ENCODE measurements at regions not wholly inside any gene's neighbourhood (a gene's known extent, or its start where the extent isn't known, plus 50 kb on each side); places are given as distances from the start of the nearest gene placed in this dataset.

DNA sequence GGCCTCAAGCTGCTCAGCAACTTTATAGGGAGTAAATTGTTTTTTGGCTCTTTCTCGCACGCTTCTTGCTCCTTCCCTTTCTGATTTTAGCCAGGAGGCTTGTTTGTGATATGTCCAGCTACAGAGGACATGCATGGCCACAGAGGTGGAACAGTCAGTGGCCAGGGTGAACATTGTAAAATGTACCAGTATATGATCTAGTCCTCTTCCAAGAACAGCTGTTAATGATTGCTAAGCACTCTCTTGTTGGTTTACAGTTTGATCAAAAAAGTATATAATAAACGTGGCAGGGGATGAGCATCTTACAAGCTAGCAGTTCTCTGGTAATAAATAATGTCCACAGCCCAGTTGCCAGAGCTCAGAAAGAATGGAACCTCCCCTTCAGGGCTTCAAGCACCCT, 461.7 kb upstream of the DYNLRB2 start:
- Histone ChIP-seq H3K9ac (replicated peaks; ENCODE audit: extremely low read depth, insufficient read depth, low read length) (no peak overlapping the region), H3K9me1 (replicated peaks; ENCODE audit: control insufficient read depth, extremely low read depth, insufficient read depth, low read length) (no peaks in the 10 kb centered on the region), H3K27ac (ENCODE audit: insufficient read depth, low read depth, low read length) (no peak overlapping the region), H3K4me3 (replicated peaks in 1 of 3; ENCODE audit: insufficient read depth in 1 of 3, low read depth in 1 of 3, low read length in 3 of 3) (no peak overlapping the region), H4K20me1 (replicated peaks; ENCODE audit: control insufficient read depth, extremely low read depth, insufficient read depth, low read length) (no peaks in the 10 kb centered on the region), H3K4me2 (ENCODE audit: insufficient read depth, low read length) (no peak overlapping the region), H3K4me1 (ENCODE audit: control insufficient read depth, extremely low read depth, insufficient read depth, low read length) (no peaks in the 10 kb centered on the region), H2AFZ (ENCODE audit: low read depth, low read length) (no peak overlapping the region), H3K9me3 (replicated peaks; ENCODE audit: control insufficient read depth, insufficient read depth, low read length) (no peaks in the 10 kb centered on the region), H3K27me3 (ENCODE audit: control insufficient read depth in 2 of 2, insufficient read depth in 2 of 2, low read length in 2 of 2) (no peaks in the 10 kb centered on the region), H3K79me2 (ENCODE audit: control insufficient read depth, insufficient read depth, low read length) (no peaks in the 10 kb centered on the region), H3K36me3 (ENCODE audit: control insufficient read depth in 2 of 2, extremely low read depth in 1 of 2, insufficient read depth in 2 of 2, low read length in 2 of 2) (no peaks in the 10 kb centered on the region)
- FAIRE-seq (no peak), DNase-seq (ENCODE audit: low read depth, low spot score) (no peak)
- POLR2A ChIA-PET, result no interaction called here
- CTCF ChIA-PET, result interaction anchor here (1.2 to 1.9 kb wide), 2 partner anchors 14 to 15 kb away, joined by 3 to 4 read pairs; no protein-coding TSS in a partner anchor
- no TSS peak for BruUV-seq (replicated peaks)
- no peak for TF ChIP-seq EZH2 (IDR thresholded peaks at IDR 0.05; ENCODE audit: borderline replicate concordance, low read depth, low read length, severe bottlenecking)
- no peak for TF ChIP-seq POLR2AphosphoS5 (IDR thresholded peaks at IDR 0.05; ENCODE audit: insufficient read depth, low read depth, low read length)
- dilution Hi-C loops (cut with MboI; ENCODE audit: extremely low pct_ligation_motif_present, low sequenced_read_pairs), result no loop called here
- intact Hi-C loops (cut with micrococcal nuclease), result no loop called here

DNA sequence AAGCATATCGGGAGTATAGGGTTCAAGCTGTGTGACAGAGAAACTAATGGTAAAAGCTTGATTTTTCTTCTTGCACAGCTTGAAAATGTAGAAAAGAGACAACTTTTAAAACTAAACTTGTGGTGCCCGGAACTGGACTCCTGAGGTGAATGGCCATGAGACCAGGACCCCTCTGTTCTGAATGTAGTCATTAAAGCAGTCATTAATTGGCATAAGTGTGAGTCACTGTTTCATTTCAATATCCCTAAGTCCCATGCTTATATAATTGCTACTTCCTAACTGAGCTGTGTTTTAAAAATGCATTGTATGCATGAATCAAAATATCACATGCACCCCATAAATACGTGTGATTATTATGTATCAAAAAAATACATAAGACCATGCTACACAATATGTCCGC, 463.1 kb upstream of the DYNLRB2 start:
- CTCF ChIA-PET, result no interaction called here
- Histone ChIP-seq H4K20me1 (replicated peaks; ENCODE audit: control insufficient read depth, extremely low read depth, insufficient read depth, low read length) (no peaks in the 10 kb centered on the region), H3K9me3 (replicated peaks; ENCODE audit: control insufficient read depth, insufficient read depth, low read length) (no peaks in the 10 kb centered on the region), H3K27ac (ENCODE audit: insufficient read depth, low read depth, low read length) (no peak overlapping the region), H2AFZ (ENCODE audit: low read depth, low read length) (no peak overlapping the region), H3K4me3 (replicated peaks in 1 of 3; ENCODE audit: insufficient read depth in 1 of 3, low read depth in 1 of 3, low read length in 3 of 3) (no peak overlapping the region), H3K9me1 (replicated peaks; ENCODE audit: control insufficient read depth, extremely low read depth, insufficient read depth, low read length) (no peaks in the 10 kb centered on the region), H3K36me3 (ENCODE audit: control insufficient read depth in 2 of 2, extremely low read depth in 1 of 2, insufficient read depth in 2 of 2, low read length in 2 of 2) (no peaks in the 10 kb centered on the region), H3K4me2 (ENCODE audit: insufficient read depth, low read length) (no peak overlapping the region), H3K9ac (replicated peaks; ENCODE audit: extremely low read depth, insufficient read depth, low read length) (no peak overlapping the region), H3K4me1 (ENCODE audit: control insufficient read depth, extremely low read depth, insufficient read depth, low read length) (no peaks in the 10 kb centered on the region), H3K79me2 (ENCODE audit: control insufficient read depth, insufficient read depth, low read length) (no peaks in the 10 kb centered on the region), H3K27me3 (ENCODE audit: control insufficient read depth in 2 of 2, insufficient read depth in 2 of 2, low read length in 2 of 2) (no peaks in the 10 kb centered on the region)
- BruUV-seq (replicated peaks), result no TSS peak
- no peak for FAIRE-seq
- intact Hi-C loops (cut with micrococcal nuclease) (no loop called here), dilution Hi-C loops (cut with MboI; ENCODE audit: extremely low pct_ligation_motif_present, low sequenced_read_pairs) (no loop called here)
- POLR2A ChIA-PET, result no interaction called here
- TF ChIP-seq POLR2AphosphoS5 (IDR thresholded peaks at IDR 0.05; ENCODE audit: insufficient read depth, low read depth, low read length), result no peak
- TF ChIP-seq GATA2 (IDR thresholded peaks at IDR 0.05; ENCODE audit: insufficient read depth, insufficient read length, low read depth, low read length), result no peak
- TF ChIP-seq JUN (IDR thresholded peaks at IDR 0.05; ENCODE audit: borderline replicate concordance, insufficient read depth, insufficient read length, low read depth), result no peak
- no peak for TF ChIP-seq POLR2A (IDR thresholded peaks at IDR 0.05; ENCODE audit: low read depth, low read length)
- TF ChIP-seq, protein P1, sequence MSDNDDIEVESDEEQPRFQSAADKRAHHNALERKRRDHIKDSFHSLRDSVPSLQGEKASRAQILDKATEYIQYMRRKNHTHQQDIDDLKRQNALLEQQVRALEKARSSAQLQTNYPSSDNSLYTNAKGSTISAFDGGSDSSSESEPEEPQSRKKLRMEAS (IDR thresholded peaks at IDR 0.05; ENCODE audit: insufficient read depth, insufficient read length), result no peak
- TF ChIP-seq FOS (IDR thresholded peaks at IDR 0.05; ENCODE audit: borderline replicate concordance, insufficient read depth, low read length), result no peak
- TF ChIP-seq EZH2 (IDR thresholded peaks at IDR 0.05; ENCODE audit: borderline replicate concordance, low read depth, low read length, severe bottlenecking), result no peak
- no peak for TF ChIP-seq MYC (IDR thresholded peaks at IDR 0.05; ENCODE audit: low read depth, low read length)
- TF ChIP-seq, protein P2, sequence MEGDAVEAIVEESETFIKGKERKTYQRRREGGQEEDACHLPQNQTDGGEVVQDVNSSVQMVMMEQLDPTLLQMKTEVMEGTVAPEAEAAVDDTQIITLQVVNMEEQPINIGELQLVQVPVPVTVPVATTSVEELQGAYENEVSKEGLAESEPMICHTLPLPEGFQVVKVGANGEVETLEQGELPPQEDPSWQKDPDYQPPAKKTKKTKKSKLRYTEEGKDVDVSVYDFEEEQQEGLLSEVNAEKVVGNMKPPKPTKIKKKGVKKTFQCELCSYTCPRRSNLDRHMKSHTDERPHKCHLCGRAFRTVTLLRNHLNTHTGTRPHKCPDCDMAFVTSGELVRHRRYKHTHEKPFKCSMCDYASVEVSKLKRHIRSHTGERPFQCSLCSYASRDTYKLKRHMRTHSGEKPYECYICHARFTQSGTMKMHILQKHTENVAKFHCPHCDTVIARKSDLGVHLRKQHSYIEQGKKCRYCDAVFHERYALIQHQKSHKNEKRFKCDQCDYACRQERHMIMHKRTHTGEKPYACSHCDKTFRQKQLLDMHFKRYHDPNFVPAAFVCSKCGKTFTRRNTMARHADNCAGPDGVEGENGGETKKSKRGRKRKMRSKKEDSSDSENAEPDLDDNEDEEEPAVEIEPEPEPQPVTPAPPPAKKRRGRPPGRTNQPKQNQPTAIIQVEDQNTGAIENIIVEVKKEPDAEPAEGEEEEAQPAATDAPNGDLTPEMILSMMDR (IDR thresholded peaks at IDR 0.05; ENCODE audit: extremely low read depth in 1 of 2, insufficient read depth in 1 of 2, low read depth in 1 of 2, low read length in 2 of 2), result no peak
- no peak for DNase-seq (ENCODE audit: low read depth, low spot score)

All from endothelial cell of umbilical vein (primary cell).